PFSK-1 (cell line): ENCODE measurements at regions not wholly inside any gene's neighbourhood (a gene's known extent, or its start where the extent isn't known, plus 50 kb on each side); places are given as distances from the start of the nearest gene placed in this dataset.

ENCODE experiments used
- POLR2AphosphoS5 ChIP-seq: IDR thresholded peaks from 2 replicates; pipeline ENCODE4 v1.6.1; 2012; ENCODE audit warnings: low read depth, mild to moderate bottlenecking, control low read depth, low read length, moderate library complexity
- TAF1 ChIP-seq: IDR thresholded peaks from 2 replicates; pipeline ENCODE4 v1.6.1; 2012; ENCODE audit warnings: low read length, control low read depth, borderline replicate concordance; ENCODE audit not compliant: insufficient read depth

DNA sequence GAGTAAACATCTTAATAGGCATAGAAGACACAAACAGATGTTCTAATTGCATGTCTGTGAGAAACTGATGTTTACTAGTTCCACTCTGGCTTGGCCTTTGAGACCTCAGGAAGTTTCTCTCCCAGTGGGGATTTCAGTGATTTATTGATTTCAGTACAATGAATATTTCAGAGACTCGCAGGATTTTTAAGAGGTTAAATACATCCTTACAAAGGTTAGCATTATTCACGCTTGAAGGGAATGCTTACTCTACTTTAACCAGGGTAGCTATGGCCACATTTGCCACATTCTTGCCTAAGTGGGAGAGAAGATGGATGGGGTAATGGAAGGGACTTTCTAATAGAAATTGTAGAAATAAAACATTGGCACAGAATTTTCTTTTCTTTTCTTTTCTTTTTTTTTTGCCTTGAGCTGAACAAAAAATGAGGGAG lies 480.1 kb downstream of the SPRY1 start:
- no peak for TF ChIP-seq POLR2AphosphoS5
- TF ChIP-seq TAF1 = no peak
